Liver (tissue), 8 donors: ENCODE measurements at regions not wholly inside any gene's neighbourhood (a gene's known extent, or its start where the extent isn't known, plus 50 kb on each side); places are given as distances from the start of the nearest gene placed in this dataset.

Source experiments
- DNase-seq: peaks from one replicate; pipeline ENCODE4 v3.0.0-alpha.2; 2017; ENCODE audit warnings: low spot score
- H3K27ac ChIP-seq, 2 donors: one replicate each; pipeline ENCODE4 v1.7.0; 2013; ENCODE audit warnings: inconsistent platforms in 2 of 2, low read length in 2 of 2, control low read depth in 1 of 2, low read depth in 1 of 2, mild to moderate bottlenecking in 1 of 2
- H3K27me3 ChIP-seq, 4 donors: one replicate each; pipeline versions ENCODE4 v1.6.1 to v1.7.0; 2013; ENCODE audit warnings: low read length in 3 of 4, inconsistent platforms in 1 of 4, mild to moderate bottlenecking in 1 of 4, moderate library complexity in 1 of 4; ENCODE audit not compliant: control insufficient read depth in 4 of 4, insufficient read depth in 4 of 4
- H3K36me3 ChIP-seq, 4 donors: one replicate each; pipeline versions ENCODE4 v1.6.1 to v1.7.0; 2013; ENCODE audit warnings: low read length in 3 of 4, mild to moderate bottlenecking in 3 of 4, low read depth in 1 of 4, moderate library complexity in 1 of 4; ENCODE audit not compliant: control insufficient read depth in 4 of 4, insufficient read depth in 3 of 4
- H3K4me1 ChIP-seq, 4 donors: one replicate each; pipeline versions ENCODE4 v1.6.1 to v1.7.0; 2013; ENCODE audit warnings: low read length in 3 of 4, mild to moderate bottlenecking in 3 of 4, moderate library complexity in 1 of 4; ENCODE audit not compliant: control insufficient read depth in 4 of 4, insufficient read depth in 4 of 4
- H3K4me3 ChIP-seq, 3 donors: one replicate each; pipeline versions ENCODE4 v1.6.1 to v1.7.0; 2013; ENCODE audit warnings: low read length in 3 of 3, control low read depth in 1 of 3, low read depth in 1 of 3, mild to moderate bottlenecking in 1 of 3
- H3K9ac ChIP-seq, 2 donors: one replicate each; pipeline ENCODE4 v1.7.0; 2013; ENCODE audit warnings: low read length in 2 of 2, mild to moderate bottlenecking in 2 of 2, moderate library complexity in 2 of 2, control low read depth in 1 of 2, low read depth in 1 of 2
- H3K9me3 ChIP-seq, 4 donors: one replicate each; pipeline versions ENCODE4 v1.6.1 to v1.7.0; 2013; ENCODE audit warnings: low read length in 3 of 4; ENCODE audit not compliant: control insufficient read depth in 4 of 4
- EGR1 ChIP-seq, 2 donors: IDR thresholded peaks; 2 replicates each; pipeline ENCODE4 v1.6.1; 2016 to 2018; ENCODE audit warnings: antibody characterized with exemption in 2 of 2, low read depth in 2 of 2
- FOXA1 ChIP-seq: IDR thresholded peaks from 2 replicates; pipeline ENCODE4 v1.6.1; 2016; ENCODE audit warnings: antibody characterized with exemption
- FOXA2 ChIP-seq: IDR thresholded peaks from 2 replicates; pipeline ENCODE4 v1.6.1; 2016; ENCODE audit warnings: antibody characterized with exemption
- GABPA ChIP-seq, 2 donors: IDR thresholded peaks in 1 of 2; conservative IDR thresholded peaks in 1 of 2; 2 replicates each; pipeline ENCODE4 v1.6.1; 2016; ENCODE audit warnings: antibody characterized with exemption in 2 of 2, mild to moderate bottlenecking in 1 of 2, moderate library complexity in 1 of 2
- HNF4A ChIP-seq, 2 donors: conservative IDR thresholded peaks; 2 replicates each; pipeline ENCODE4 v1.6.1; 2016; ENCODE audit warnings: antibody characterized with exemption in 2 of 2, mild to moderate bottlenecking in 2 of 2
- HNF4G ChIP-seq: IDR thresholded peaks from 2 replicates; pipeline ENCODE4 v1.6.1; 2016; ENCODE audit warnings: antibody characterized with exemption
- JUND ChIP-seq, 2 donors: IDR thresholded peaks; 2 replicates each; pipeline ENCODE4 v1.6.1; 2016; ENCODE audit warnings: antibody characterized with exemption in 2 of 2
- NR2F2 ChIP-seq: IDR thresholded peaks from 2 replicates; pipeline ENCODE4 v1.6.1; 2016; ENCODE audit warnings: antibody characterized with exemption
- RAD21 ChIP-seq, 2 donors: IDR thresholded peaks; 2 replicates each; pipeline ENCODE4 v1.6.1; 2016; ENCODE audit warnings: antibody characterized with exemption in 2 of 2, mild to moderate bottlenecking in 2 of 2
- RXRA ChIP-seq, 2 donors: IDR thresholded peaks; 2 replicates each; pipeline ENCODE4 v1.6.1; 2017 to 2018; ENCODE audit warnings: antibody characterized with exemption in 2 of 2, mild to moderate bottlenecking in 1 of 2
- SP1 ChIP-seq: IDR thresholded peaks from 2 replicates; pipeline ENCODE4 v1.6.1; 2018; ENCODE audit warnings: antibody characterized with exemption, mild to moderate bottlenecking
- TAF1 ChIP-seq: conservative IDR thresholded peaks from 2 replicates; pipeline ENCODE4 v1.6.1; 2016; ENCODE audit warnings: antibody characterized with exemption, mild to moderate bottlenecking
- YY1 ChIP-seq: IDR thresholded peaks from 2 replicates; pipeline ENCODE4 v1.6.1; 2016; ENCODE audit warnings: antibody characterized with exemption, mild to moderate bottlenecking
- WGBS: extraction: QIAGEN DNeasy Blood & Tissue Kit; methylation state at CpG from one replicate; pipeline ENCODE4 v1.1.7; 2013; 5-methylcytosine and 5-hydroxymethylcytosine counted together
- TF ChIP-seq, protein P1 (sequence below): fragments of 150-350 bp; IDR thresholded peaks from 2 replicates; pipeline ENCODE4 v1.5.1; 2017; ENCODE audit warnings: improper control_type of control experiment, low read depth, low read length; ENCODE audit not compliant: missing input control
- TF ChIP-seq, protein P2 (sequence below): IDR thresholded peaks from 2 replicates; pipeline ENCODE4 v1.6.1; 2016; ENCODE audit warnings: antibody characterized with exemption
- TF ChIP-seq, protein P3 (sequence below): IDR thresholded peaks from 2 replicates; pipeline ENCODE4 v1.6.1; 2016; ENCODE audit warnings: antibody characterized with exemption
- TF ChIP-seq, protein P4 (sequence below): IDR thresholded peaks from 2 replicates; pipeline ENCODE4 v1.6.1; 2016; ENCODE audit warnings: antibody characterized with exemption, mild to moderate bottlenecking
- TF ChIP-seq, protein P5 (sequence below): IDR thresholded peaks from 2 replicates; pipeline ENCODE4 v1.6.1; 2016; ENCODE audit warnings: antibody characterized with exemption
- donor health status: healthy.
- donor health status: healthy.
- donor health status: healthy.
- donor health status: healthy.
- donor health status: healthy.

GRCh38 chrX:22788221-22788620, 211.5 kb upstream of the DDX53 start:
- no peak for DNase-seq
- Histone ChIP-seq H3K9me3 (no peaks in the 10 kb centered on the region), H3K36me3 (no peaks in the 10 kb centered on the region), H3K4me1 (no peaks in the 10 kb centered on the region), H3K9ac (no peak overlapping the region), H3K27me3 (no peaks in the 10 kb centered on the region), H3K27ac (no peak overlapping the region), H3K4me3 (no peak overlapping the region)
- TF ChIP-seq RAD21 (IDR thresholded peaks at IDR 0.05) (no peak), JUND (IDR thresholded peaks at IDR 0.05) (no peak), NR2F2 (no peak), RXRA (IDR thresholded peaks at IDR 0.05) (no peak), HNF4A (conservative IDR thresholded peaks at IDR 0.05) (no peak), SP1 (no peak), EGR1 (IDR thresholded peaks at IDR 0.05; ENCODE audit: low read depth in 2 of 2) (no peak), HNF4G (no peak), YY1 (no peak), FOXA1 (no peak), GABPA (IDR thresholded peaks at IDR 0.05 in 1 of 2, conservative IDR thresholded peaks at IDR 0.05 in 1 of 2) (no peak), TAF1 (no peak), FOXA2 (no peak)
- TF ChIP-seq, protein P1, sequence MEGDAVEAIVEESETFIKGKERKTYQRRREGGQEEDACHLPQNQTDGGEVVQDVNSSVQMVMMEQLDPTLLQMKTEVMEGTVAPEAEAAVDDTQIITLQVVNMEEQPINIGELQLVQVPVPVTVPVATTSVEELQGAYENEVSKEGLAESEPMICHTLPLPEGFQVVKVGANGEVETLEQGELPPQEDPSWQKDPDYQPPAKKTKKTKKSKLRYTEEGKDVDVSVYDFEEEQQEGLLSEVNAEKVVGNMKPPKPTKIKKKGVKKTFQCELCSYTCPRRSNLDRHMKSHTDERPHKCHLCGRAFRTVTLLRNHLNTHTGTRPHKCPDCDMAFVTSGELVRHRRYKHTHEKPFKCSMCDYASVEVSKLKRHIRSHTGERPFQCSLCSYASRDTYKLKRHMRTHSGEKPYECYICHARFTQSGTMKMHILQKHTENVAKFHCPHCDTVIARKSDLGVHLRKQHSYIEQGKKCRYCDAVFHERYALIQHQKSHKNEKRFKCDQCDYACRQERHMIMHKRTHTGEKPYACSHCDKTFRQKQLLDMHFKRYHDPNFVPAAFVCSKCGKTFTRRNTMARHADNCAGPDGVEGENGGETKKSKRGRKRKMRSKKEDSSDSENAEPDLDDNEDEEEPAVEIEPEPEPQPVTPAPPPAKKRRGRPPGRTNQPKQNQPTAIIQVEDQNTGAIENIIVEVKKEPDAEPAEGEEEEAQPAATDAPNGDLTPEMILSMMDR: no peak
- TF ChIP-seq, protein P2, sequence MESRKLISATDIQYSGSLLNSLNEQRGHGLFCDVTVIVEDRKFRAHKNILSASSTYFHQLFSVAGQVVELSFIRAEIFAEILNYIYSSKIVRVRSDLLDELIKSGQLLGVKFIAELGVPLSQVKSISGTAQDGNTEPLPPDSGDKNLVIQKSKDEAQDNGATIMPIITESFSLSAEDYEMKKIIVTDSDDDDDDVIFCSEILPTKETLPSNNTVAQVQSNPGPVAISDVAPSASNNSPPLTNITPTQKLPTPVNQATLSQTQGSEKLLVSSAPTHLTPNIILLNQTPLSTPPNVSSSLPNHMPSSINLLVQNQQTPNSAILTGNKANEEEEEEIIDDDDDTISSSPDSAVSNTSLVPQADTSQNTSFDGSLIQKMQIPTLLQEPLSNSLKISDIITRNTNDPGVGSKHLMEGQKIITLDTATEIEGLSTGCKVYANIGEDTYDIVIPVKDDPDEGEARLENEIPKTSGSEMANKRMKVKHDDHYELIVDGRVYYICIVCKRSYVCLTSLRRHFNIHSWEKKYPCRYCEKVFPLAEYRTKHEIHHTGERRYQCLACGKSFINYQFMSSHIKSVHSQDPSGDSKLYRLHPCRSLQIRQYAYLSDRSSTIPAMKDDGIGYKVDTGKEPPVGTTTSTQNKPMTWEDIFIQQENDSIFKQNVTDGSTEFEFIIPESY: no peak
- TF ChIP-seq, protein P3, sequence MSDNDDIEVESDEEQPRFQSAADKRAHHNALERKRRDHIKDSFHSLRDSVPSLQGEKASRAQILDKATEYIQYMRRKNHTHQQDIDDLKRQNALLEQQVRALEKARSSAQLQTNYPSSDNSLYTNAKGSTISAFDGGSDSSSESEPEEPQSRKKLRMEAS: no peak
- TF ChIP-seq, protein P4, sequence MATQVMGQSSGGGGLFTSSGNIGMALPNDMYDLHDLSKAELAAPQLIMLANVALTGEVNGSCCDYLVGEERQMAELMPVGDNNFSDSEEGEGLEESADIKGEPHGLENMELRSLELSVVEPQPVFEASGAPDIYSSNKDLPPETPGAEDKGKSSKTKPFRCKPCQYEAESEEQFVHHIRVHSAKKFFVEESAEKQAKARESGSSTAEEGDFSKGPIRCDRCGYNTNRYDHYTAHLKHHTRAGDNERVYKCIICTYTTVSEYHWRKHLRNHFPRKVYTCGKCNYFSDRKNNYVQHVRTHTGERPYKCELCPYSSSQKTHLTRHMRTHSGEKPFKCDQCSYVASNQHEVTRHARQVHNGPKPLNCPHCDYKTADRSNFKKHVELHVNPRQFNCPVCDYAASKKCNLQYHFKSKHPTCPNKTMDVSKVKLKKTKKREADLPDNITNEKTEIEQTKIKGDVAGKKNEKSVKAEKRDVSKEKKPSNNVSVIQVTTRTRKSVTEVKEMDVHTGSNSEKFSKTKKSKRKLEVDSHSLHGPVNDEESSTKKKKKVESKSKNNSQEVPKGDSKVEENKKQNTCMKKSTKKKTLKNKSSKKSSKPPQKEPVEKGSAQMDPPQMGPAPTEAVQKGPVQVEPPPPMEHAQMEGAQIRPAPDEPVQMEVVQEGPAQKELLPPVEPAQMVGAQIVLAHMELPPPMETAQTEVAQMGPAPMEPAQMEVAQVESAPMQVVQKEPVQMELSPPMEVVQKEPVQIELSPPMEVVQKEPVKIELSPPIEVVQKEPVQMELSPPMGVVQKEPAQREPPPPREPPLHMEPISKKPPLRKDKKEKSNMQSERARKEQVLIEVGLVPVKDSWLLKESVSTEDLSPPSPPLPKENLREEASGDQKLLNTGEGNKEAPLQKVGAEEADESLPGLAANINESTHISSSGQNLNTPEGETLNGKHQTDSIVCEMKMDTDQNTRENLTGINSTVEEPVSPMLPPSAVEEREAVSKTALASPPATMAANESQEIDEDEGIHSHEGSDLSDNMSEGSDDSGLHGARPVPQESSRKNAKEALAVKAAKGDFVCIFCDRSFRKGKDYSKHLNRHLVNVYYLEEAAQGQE: no peak
- TF ChIP-seq, protein P5, sequence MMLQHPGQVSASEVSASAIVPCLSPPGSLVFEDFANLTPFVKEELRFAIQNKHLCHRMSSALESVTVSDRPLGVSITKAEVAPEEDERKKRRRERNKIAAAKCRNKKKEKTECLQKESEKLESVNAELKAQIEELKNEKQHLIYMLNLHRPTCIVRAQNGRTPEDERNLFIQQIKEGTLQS: no peak
- WGBS: 79% methylated on average over 2 of the region's 2 CpGs
